Motor neuron (in vitro differentiated cells): ENCODE measurements at regions not wholly inside any gene's neighbourhood (a gene's known extent, or its start where the extent isn't known, plus 50 kb on each side); places are given as distances from the start of the nearest gene placed in this dataset.

Experiments used
- ATAC-seq, 8 experiments: fragments of 200-7000 bp; cut with Tn5 transposase; replicated peaks in 6 of 8; 2 replicates each; pipeline ENCODE4 v1.8.0; 2021; ENCODE audit warnings: mild to moderate bottlenecking in 8 of 8, moderate library complexity in 8 of 8
- H3K27ac ChIP-seq, 2 donors: fragments of 250-450 bp; sonication (Bioruptor Pico); 2 replicates each; pipeline ENCODE4 v1.9.0; 2021; ENCODE audit warnings: antibody characterized with exemption in 2 of 2, mild to moderate bottlenecking in 2 of 2, moderate library complexity in 1 of 2
- H3K4me1 ChIP-seq, 2 donors: fragments of 250-450 bp; sonication (Bioruptor Pico); replicated peaks in 1 of 2; 2 replicates each; pipeline ENCODE4 v1.6.1; 2021; ENCODE audit warnings: antibody characterized with exemption in 2 of 2, mild to moderate bottlenecking in 2 of 2, moderate library complexity in 1 of 2
- H3K4me3 ChIP-seq, 5 donors: fragments of 250-450 bp; sonication (Bioruptor Pico); 2 replicates each; pipeline ENCODE4 v1.9.0; 2021; ENCODE audit warnings: antibody characterized with exemption in 5 of 5, mild to moderate bottlenecking in 5 of 5, moderate library complexity in 4 of 5
- WGBS, 10 experiments: fragments of 450-650 bp; shearing (Covaris generic); methylation state at CpG; one replicate each; pipeline ENCODE4 v1.0.0; 2022; 5-methylcytosine and 5-hydroxymethylcytosine counted together
- in situ Hi-C, 9 experiments: fragments of 400-800 bp; cut with MboI; loops; one replicate each; pipeline ENCODE4 v1.15.0; 2021; ENCODE audit warnings: low sequenced_read_pairs in 9 of 9, low pct_unique_long_range_greater_than_20kb in 2 of 9; ENCODE audit not compliant: unreplicated experiment in 9 of 9

GRCh38 chr2:224284134-224284946 lies 117.6 kb downstream of the FAM124B start:
- in situ Hi-C loops: loop anchor here in 7 of 9 experiments (10.0 to 25.0 kb wide), 3 partner anchors 290 to 320 kb away; no protein-coding TSS in a partner anchor

GRCh38 chr2:224283466-224283965 lies 118.4 kb downstream of the FAM124B start:
- no peak overlapping the region for H3K4me3 ChIP-seq
- H3K4me1 ChIP-seq: no peaks in the 10 kb centered on the region
- ATAC-seq: no peak
- WGBS, 10 experiments: 8 to 96% (median 83%) methylated on average over 1 to 8 of the region's 8 CpGs; no CpG with 5 or more reads in 3 of the 10 experiments
- H3K27ac ChIP-seq: no peak overlapping the region
- in situ Hi-C loops: loop anchor here in 7 of 9 experiments (10.0 to 25.0 kb wide), 3 partner anchors 289 to 319 kb away; no protein-coding TSS in a partner anchor

More at GRCh38 chr2:224284134-224284946, 117.6 kb downstream of the FAM124B start:
- WGBS, 10 experiments: 0 to 50% (median 40%) methylated on average over 1 of the region's 1 CpG; no CpG with 5 or more reads in 5 of the 10 experiments
- H3K27ac ChIP-seq: no peak overlapping the region
- no peak overlapping the region for H3K4me3 ChIP-seq
- ATAC-seq: peak in 6 of 8 experiments; percentile 19 to 53 (median 34)
- H3K4me1 ChIP-seq: no peaks in the 10 kb centered on the region

- Histone ChIP-seq H3K27ac (no peak overlapping the region), H3K4me1 (no peaks in the 10 kb centered on the region), H3K4me3 (no peak overlapping the region)
- 59 to 100% (median 88%) methylated on average over 1 to 2 of the region's 2 CpGs for WGBS, 10 experiments
- ATAC-seq: no peak
- in situ Hi-C loops: loop anchor here in 7 of 9 experiments (10.0 to 25.0 kb wide), 3 partner anchors 287 to 317 kb away; no protein-coding TSS in a partner anchor
Measured at GRCh38 chr2:224281374-224281773, 120.5 kb downstream of the FAM124B start.

GRCh38 chr2:224278531-224278930 lies 123.4 kb downstream of the FAM124B start:
- Histone ChIP-seq H3K27ac (no peak overlapping the region), H3K4me1 (no peaks in the 10 kb centered on the region), H3K4me3 (no peak overlapping the region)
- WGBS, 10 experiments: 20 to 86% (median 67%) methylated on average over 1 to 3 of the region's 3 CpGs; no CpG with 5 or more reads in 2 of the 10 experiments
- in situ Hi-C loops: loop anchor here in 4 of 9 experiments (25.0 kb wide), 1 partner anchor 291 kb away; no protein-coding TSS in a partner anchor
- peak in 2 of 8 experiments; percentile 36 to 39 for ATAC-seq

GRCh38 chr2:224276251-224276650 lies 125.7 kb downstream of the FAM124B start:
- ATAC-seq: no peak
- in situ Hi-C loops: loop anchor here in 4 of 9 experiments (25.0 kb wide), 1 partner anchor 289 kb away; no protein-coding TSS in a partner anchor
- Histone ChIP-seq H3K4me3 (no peak overlapping the region), H3K27ac (no peak overlapping the region), H3K4me1 (no peaks in the 10 kb centered on the region)

- no peak overlapping the region for H3K27ac ChIP-seq
- H3K4me3 ChIP-seq: no peak overlapping the region
- 42 to 100% (median 83%) methylated on average over 1 to 6 of the region's 6 CpGs; no CpG with 5 or more reads in 2 of the 10 experiments for WGBS, 10 experiments
- in situ Hi-C loops: loop anchor here in 2 of 9 experiments (25.0 kb wide), 1 partner anchor 285 kb away; no protein-coding TSS in a partner anchor
- no peaks in the 10 kb centered on the region for H3K4me1 ChIP-seq
- ATAC-seq: no peak
Measured at GRCh38 chr2:224272237-224272910, 129.5 kb downstream of the FAM124B start.

GRCh38 chr2:224271617-224272236 lies 130.2 kb downstream of the FAM124B start:
- no peak overlapping the region for H3K4me3 ChIP-seq
- WGBS, 10 experiments: 67 to 100% (median 82%) methylated on average over 1 of the region's 1 CpG; no CpG with 5 or more reads in 4 of the 10 experiments
- no peak overlapping the region for H3K27ac ChIP-seq
- in situ Hi-C loops: loop anchor here in 2 of 9 experiments (25.0 kb wide), 1 partner anchor 284 kb away; no protein-coding TSS in a partner anchor
- ATAC-seq: no peak
- no peaks in the 10 kb centered on the region for H3K4me1 ChIP-seq

GRCh38 chr2:224268441-224268840 lies 133.5 kb downstream of the FAM124B start:
- ATAC-seq: peak; percentile 73 to 98 (median 88)
- Histone ChIP-seq H3K4me3 (no peak overlapping the region), H3K27ac (no peak overlapping the region), H3K4me1 (no peaks in the 10 kb centered on the region)
- in situ Hi-C loops: loop anchor here in 2 of 9 experiments (25.0 kb wide), 1 partner anchor 281 kb away; no protein-coding TSS in a partner anchor
- 44 to 96% (median 71%) methylated on average over 1 to 4 of the region's 4 CpGs for WGBS, 10 experiments

GRCh38 chr2:224264259-224264658 lies 137.6 kb downstream of the FAM124B start:
- no peak overlapping the region for H3K27ac ChIP-seq
- in situ Hi-C loops: loop anchor here in 2 of 9 experiments (25.0 kb wide), 1 partner anchor 277 kb away; no protein-coding TSS in a partner anchor
- no peak for ATAC-seq
- 8 to 100% (median 48%) methylated on average over 1 to 4 of the region's 4 CpGs for WGBS, 10 experiments
- peaks cover 13% of the 10 kb centered on the region in 2 donors for H3K4me1 ChIP-seq
- no peak overlapping the region for H3K4me3 ChIP-seq

- ATAC-seq: no peak
- H3K27ac ChIP-seq: no peak overlapping the region
- in situ Hi-C loops: loop anchor here in 2 of 9 experiments (25.0 kb wide), 1 partner anchor 276 kb away; no protein-coding TSS in a partner anchor
- no peak overlapping the region for H3K4me3 ChIP-seq
- WGBS, 10 experiments: 0 to 89% (median 75%) methylated on average over 1 of the region's 1 CpG; no CpG with 5 or more reads in 1 of the 10 experiments
- peaks cover 13% of the 10 kb centered on the region in 2 donors for H3K4me1 ChIP-seq
Measured at GRCh38 chr2:224263571-224264043, 138.3 kb downstream of the FAM124B start.

- 0 to 100% (median 88%) methylated on average over 1 of the region's 1 CpG; no CpG with 5 or more reads in 4 of the 10 experiments for WGBS, 10 experiments
- peaks cover 13% of the 10 kb centered on the region in 2 donors for H3K4me1 ChIP-seq
- H3K4me3 ChIP-seq: no peak overlapping the region
- in situ Hi-C loops: loop anchor here in 2 of 9 experiments (25.0 kb wide), 1 partner anchor 274 kb away; no protein-coding TSS in a partner anchor
- no peak overlapping the region for H3K27ac ChIP-seq
- ATAC-seq: peak in 1 of 8 experiments; percentile 7
Measured at GRCh38 chr2:224261326-224261725, 140.6 kb downstream of the FAM124B start.
